ENCODE measurements at regions not wholly inside any gene's neighbourhood (a gene's known extent, or its start where the extent isn't known, plus 50 kb on each side); places are given as distances from the start of the nearest gene placed in this dataset.

- no peaks in the 10 kb centered on the region for H3K36me3 ChIP-seq (ENCODE audit: insufficient read depth, low read length)
- H3K9me3 ChIP-seq (ENCODE audit: low read depth, low read length): no peaks in the 10 kb centered on the region
- TF ChIP-seq FOXP2 (optimal IDR thresholded peaks at IDR 0.05; ENCODE audit: control extremely low read depth, extremely low read length, insufficient read depth) (no peak), EZH2 (IDR thresholded peaks at IDR 0.05) (no peak), POLR2AphosphoS5 (IDR thresholded peaks at IDR 0.05; ENCODE audit: borderline replicate concordance, low read depth, low read length) (no peak)
- H3K27ac ChIP-seq: no peak overlapping the region
- no peak for DNase-seq (ENCODE audit: low read depth, low spot score)
- H3K4me3 ChIP-seq: no peak overlapping the region
- H3K9ac ChIP-seq (ENCODE audit: insufficient read length): no peak overlapping the region
These were observed 1073.5 kb downstream of the MAT2B start for GRCh38 chr5:164578911-164579310.

GRCh38 chr5:164580155-164580554, 1074.7 kb downstream of the MAT2B start:
- Histone ChIP-seq H3K9ac (ENCODE audit: insufficient read length) (no peak overlapping the region), H3K27ac (no peak overlapping the region), H3K4me3 (no peak overlapping the region), H3K9me3 (ENCODE audit: low read depth, low read length) (no peaks in the 10 kb centered on the region), H3K36me3 (ENCODE audit: insufficient read depth, low read length) (no peaks in the 10 kb centered on the region)
- no peak for TF ChIP-seq POLR2AphosphoS5 (IDR thresholded peaks at IDR 0.05; ENCODE audit: borderline replicate concordance, low read depth, low read length)
- no peak for TF ChIP-seq EZH2 (IDR thresholded peaks at IDR 0.05)
- TF ChIP-seq FOXP2 (optimal IDR thresholded peaks at IDR 0.05; ENCODE audit: control extremely low read depth, extremely low read length, insufficient read depth): no peak
- DNase-seq (ENCODE audit: low read depth, low spot score): no peak

- no peaks in the 10 kb centered on the region for H3K9me3 ChIP-seq (ENCODE audit: low read depth, low read length)
- no peak for DNase-seq (ENCODE audit: low read depth, low spot score)
- TF ChIP-seq POLR2AphosphoS5 (IDR thresholded peaks at IDR 0.05; ENCODE audit: borderline replicate concordance, low read depth, low read length) (no peak), EZH2 (IDR thresholded peaks at IDR 0.05) (no peak), FOXP2 (optimal IDR thresholded peaks at IDR 0.05; ENCODE audit: control extremely low read depth, extremely low read length, insufficient read depth) (no peak)
These were observed 1076.5 kb downstream of the MAT2B start for GRCh38 chr5:164581889-164582288.

GRCh38 chr5:164593982-164594381, 1088.6 kb downstream of the MAT2B start:
- Histone ChIP-seq H3K36me3 (ENCODE audit: insufficient read depth, low read length) (no peaks in the 10 kb centered on the region), H3K9me3 (ENCODE audit: low read depth, low read length) (no peaks in the 10 kb centered on the region), H3K27ac (no peak overlapping the region), H3K4me3 (no peak overlapping the region), H3K9ac (ENCODE audit: insufficient read length) (no peak overlapping the region)
- TF ChIP-seq POLR2AphosphoS5 (IDR thresholded peaks at IDR 0.05; ENCODE audit: borderline replicate concordance, low read depth, low read length): no peak
- no peak for TF ChIP-seq FOXP2 (optimal IDR thresholded peaks at IDR 0.05; ENCODE audit: control extremely low read depth, extremely low read length, insufficient read depth)
- TF ChIP-seq EZH2 (IDR thresholded peaks at IDR 0.05): no peak
- DNase-seq (ENCODE audit: low read depth, low spot score): no peak

More at GRCh38 chr5:164581889-164582288, 1076.5 kb downstream of the MAT2B start:
- H3K9ac ChIP-seq (ENCODE audit: insufficient read length): no peak overlapping the region
- no peak overlapping the region for H3K4me3 ChIP-seq
- no peak overlapping the region for H3K27ac ChIP-seq
- no peaks in the 10 kb centered on the region for H3K36me3 ChIP-seq (ENCODE audit: insufficient read depth, low read length)

- DNase-seq (ENCODE audit: low read depth, low spot score): no peak
- no peaks in the 10 kb centered on the region for H3K36me3 ChIP-seq (ENCODE audit: insufficient read depth, low read length)
- no peaks in the 10 kb centered on the region for H3K9me3 ChIP-seq (ENCODE audit: low read depth, low read length)
- no peak overlapping the region for H3K4me3 ChIP-seq
- TF ChIP-seq FOXP2 (optimal IDR thresholded peaks at IDR 0.05; ENCODE audit: control extremely low read depth, extremely low read length, insufficient read depth) (no peak), POLR2AphosphoS5 (IDR thresholded peaks at IDR 0.05; ENCODE audit: borderline replicate concordance, low read depth, low read length) (no peak), EZH2 (IDR thresholded peaks at IDR 0.05) (no peak)
- H3K9ac ChIP-seq (ENCODE audit: insufficient read length): no peak overlapping the region
- no peak overlapping the region for H3K27ac ChIP-seq
These were observed 1092.0 kb downstream of the MAT2B start for GRCh38 chr5:164597293-164597900.

- H3K36me3 ChIP-seq (ENCODE audit: insufficient read depth, low read length): no peaks in the 10 kb centered on the region
- no peak overlapping the region for H3K9ac ChIP-seq (ENCODE audit: insufficient read length)
- H3K4me3 ChIP-seq: no peak overlapping the region
- no peak for DNase-seq (ENCODE audit: low read depth, low spot score)
- no peak overlapping the region for H3K27ac ChIP-seq
- no peaks in the 10 kb centered on the region for H3K9me3 ChIP-seq (ENCODE audit: low read depth, low read length)
- TF ChIP-seq FOXP2 (optimal IDR thresholded peaks at IDR 0.05; ENCODE audit: control extremely low read depth, extremely low read length, insufficient read depth): no peak
- TF ChIP-seq EZH2 (IDR thresholded peaks at IDR 0.05): no peak
- TF ChIP-seq POLR2AphosphoS5 (IDR thresholded peaks at IDR 0.05; ENCODE audit: borderline replicate concordance, low read depth, low read length): no peak
These were observed 1094.9 kb downstream of the MAT2B start for GRCh38 chr5:164600274-164600673.

- Histone ChIP-seq H3K9me3 (ENCODE audit: low read depth, low read length) (no peaks in the 10 kb centered on the region), H3K4me3 (no peak overlapping the region), H3K36me3 (ENCODE audit: insufficient read depth, low read length) (no peaks in the 10 kb centered on the region), H3K9ac (ENCODE audit: insufficient read length) (no peak overlapping the region), H3K27ac (no peak overlapping the region)
- DNase-seq (ENCODE audit: low read depth, low spot score): no peak
- TF ChIP-seq FOXP2 (optimal IDR thresholded peaks at IDR 0.05; ENCODE audit: control extremely low read depth, extremely low read length, insufficient read depth) (no peak), POLR2AphosphoS5 (IDR thresholded peaks at IDR 0.05; ENCODE audit: borderline replicate concordance, low read depth, low read length) (no peak), EZH2 (IDR thresholded peaks at IDR 0.05) (no peak)
These were observed 1095.6 kb downstream of the MAT2B start for GRCh38 chr5:164600929-164601535.

- H3K4me3 ChIP-seq: no peak overlapping the region
- TF ChIP-seq POLR2AphosphoS5 (IDR thresholded peaks at IDR 0.05; ENCODE audit: borderline replicate concordance, low read depth, low read length) (no peak), EZH2 (IDR thresholded peaks at IDR 0.05) (no peak), FOXP2 (optimal IDR thresholded peaks at IDR 0.05; ENCODE audit: control extremely low read depth, extremely low read length, insufficient read depth) (no peak)
- H3K36me3 ChIP-seq (ENCODE audit: insufficient read depth, low read length): no peaks in the 10 kb centered on the region
- H3K9me3 ChIP-seq (ENCODE audit: low read depth, low read length): no peaks in the 10 kb centered on the region
- no peak for DNase-seq (ENCODE audit: low read depth, low spot score)
- no peak overlapping the region for H3K9ac ChIP-seq (ENCODE audit: insufficient read length)
- no peak overlapping the region for H3K27ac ChIP-seq
These were observed 1103.1 kb downstream of the MAT2B start for GRCh38 chr5:164608507-164608906.
